GM18520 (cell line): ENCODE measurements at regions not wholly inside any gene's neighbourhood (a gene's known extent, or its start where the extent isn't known, plus 50 kb on each side); places are given as distances from the start of the nearest gene placed in this dataset.

Source experiments
- ATAC-seq: cut with Tn5 transposase; IDR thresholded peaks from one replicate; pipeline ENCODE4 v1.9.1; 2021; ENCODE audit not compliant: unreplicated experiment

DNA sequence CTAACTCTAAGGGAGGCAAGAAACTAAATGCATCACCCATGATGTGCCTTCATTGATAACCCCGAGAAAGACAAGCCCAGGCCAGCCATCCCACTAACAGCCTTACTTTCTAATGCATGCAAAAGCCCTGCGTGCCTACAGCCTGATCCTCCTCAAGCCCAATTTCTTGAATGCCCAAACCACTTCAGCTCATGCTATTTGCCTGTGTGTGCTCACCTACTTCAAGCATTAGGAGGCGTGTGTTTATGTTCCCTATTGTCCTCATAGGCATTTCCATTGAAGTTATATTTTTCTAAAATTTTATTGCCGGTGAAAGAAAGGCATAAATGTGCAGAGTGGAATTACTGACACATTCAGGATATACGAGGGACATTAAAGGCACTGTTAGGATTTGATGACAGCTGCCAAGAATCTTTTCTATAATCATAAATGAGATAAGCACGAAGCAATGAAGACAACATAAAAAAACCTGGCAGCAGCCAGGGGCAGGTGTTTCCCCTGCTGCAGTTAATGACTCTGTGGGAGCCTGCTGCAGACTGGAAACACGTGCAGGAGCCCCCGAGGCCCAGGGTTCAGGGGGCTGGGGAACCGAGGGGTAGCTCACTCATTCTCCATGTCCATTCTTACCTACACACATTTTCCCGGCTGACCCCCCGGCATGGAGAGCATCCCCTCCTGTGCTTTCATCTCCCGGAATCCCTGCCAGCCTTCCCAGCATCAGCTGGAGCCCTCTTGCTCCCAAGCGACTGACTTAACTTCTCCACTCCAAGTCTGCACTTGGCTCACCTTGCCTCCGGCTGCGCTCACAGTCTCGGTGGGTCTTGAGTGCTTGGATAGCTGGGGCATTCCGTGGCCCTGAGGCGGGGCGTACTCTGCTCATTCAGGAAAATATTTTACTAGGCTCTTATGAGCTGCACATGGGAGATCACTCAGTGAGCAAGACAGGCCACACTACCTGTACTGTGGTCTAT, 292.3 kb upstream of the SIX2 start:
- no peak for ATAC-seq

DNA sequence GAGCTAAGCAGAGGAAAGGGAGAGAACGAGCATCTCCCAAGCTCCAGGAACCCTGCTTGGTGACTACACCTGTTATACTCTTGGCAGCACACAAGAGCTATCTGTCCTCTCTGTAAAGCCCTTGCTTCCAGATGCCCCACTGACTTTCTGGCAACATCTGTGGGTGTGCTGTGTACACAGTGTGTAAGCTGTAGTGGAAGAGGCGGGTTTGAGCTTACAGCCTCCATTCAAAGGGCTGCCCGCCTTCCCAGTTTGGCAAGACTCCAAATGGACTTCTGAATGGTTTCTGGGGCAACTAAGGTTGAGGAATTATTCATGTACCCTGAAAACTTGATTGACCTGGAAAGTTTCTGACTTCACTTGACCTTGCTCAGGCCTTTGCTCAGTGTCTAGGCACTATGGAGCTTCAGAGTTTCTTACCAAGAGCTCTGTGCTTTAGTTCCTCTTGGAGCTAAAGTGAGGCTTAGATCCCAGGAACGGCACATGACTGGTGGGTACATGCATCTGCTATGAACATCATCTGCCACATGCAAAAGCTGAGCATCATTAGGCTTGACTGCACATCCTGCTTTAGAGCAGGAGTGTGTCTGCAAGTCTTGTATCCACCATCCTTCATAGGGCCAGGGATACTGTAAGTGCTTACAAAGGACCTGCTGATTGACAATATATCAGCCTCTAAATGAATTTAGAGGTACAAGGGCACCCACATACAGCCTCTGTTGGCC, 290.9 kb upstream of the SIX2 start:
- no peak for ATAC-seq

GRCh38 chr2:45299361-45299760, 290.1 kb upstream of the SIX2 start:
- ATAC-seq: no peak

DNA sequence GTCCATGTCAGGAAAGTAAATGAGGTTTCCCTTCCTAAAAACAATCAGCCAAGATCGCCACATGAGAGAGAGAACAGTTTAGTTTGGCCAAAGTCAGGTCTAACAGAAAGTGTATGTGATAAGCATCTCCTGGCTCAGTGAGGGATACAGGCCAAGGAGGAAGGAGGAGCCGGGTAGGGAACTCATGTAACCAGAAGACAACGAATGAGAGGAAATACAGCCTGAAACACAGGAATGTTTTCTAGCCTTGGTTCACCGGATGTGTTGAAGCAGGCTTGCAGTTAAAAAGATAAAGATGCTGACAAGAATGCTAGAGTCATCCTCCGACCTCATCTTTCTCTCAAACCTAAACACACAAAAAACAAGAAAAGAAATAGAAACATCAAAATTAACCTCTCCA, 283.9 kb upstream of the SIX2 start:
- ATAC-seq: no peak

DNA sequence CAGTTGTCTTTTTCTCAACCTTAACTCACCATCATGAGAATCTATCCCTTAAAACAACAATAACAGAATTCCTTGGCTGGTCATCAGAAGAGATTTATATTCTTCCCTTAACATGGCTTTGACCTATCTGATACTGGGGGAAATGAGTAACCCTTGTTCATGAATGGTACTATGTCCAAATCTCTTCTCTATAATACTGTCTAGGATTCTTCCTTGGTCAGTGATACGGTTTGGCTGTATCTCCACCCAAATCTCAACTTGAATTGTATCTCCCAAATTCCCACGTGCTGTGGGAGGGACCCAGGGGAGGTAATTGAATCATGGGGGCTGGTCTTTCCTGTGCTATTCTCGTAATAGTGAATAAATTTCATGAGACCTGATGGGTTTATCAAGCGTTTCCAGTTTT, 282.0 kb upstream of the SIX2 start:
- no peak for ATAC-seq

- ATAC-seq: no peak
These were observed 280.9 kb upstream of the SIX2 start for GRCh38 chr2:45289997-45290709.

DNA sequence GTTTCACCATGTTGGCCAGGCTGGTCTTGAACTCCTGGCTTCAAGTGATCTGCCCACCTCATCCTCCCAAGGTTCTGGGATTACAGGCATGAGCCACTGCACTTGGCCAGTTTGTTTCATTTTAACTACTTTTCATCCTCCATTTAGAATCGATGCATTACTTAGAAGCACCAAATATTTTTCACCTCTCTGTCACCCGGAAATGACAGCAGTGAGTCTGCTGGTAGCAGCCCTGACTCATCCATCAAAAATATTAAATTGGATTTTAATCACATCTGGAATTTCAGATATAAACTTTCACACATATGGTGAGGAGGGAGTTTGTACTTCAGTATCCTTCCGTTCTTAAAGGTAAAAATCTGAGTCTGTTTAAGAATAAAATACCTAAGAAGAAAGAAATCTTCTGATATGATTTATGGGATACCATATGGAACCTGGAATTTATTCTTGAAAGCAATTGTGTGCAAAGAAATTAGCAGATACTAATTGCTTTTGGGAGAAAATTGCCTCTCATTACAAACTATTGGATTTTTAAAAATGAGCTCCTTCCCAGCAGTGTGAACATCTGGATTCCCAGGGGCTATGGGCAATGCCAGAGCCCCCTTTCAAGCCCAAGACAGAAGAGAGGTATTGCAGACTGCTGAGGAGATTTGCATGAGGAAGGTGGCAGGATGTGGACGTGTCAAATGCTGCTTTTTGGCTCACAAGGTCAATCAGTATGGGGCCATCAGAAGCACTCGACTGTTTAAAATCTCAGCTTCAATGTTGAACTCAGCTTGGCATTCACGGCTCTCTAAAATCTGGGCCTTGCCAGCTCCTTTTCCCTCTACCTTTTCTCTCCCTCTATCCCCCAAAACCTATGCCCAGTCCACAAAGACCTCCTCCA, 279.5 kb upstream of the SIX2 start:
- no peak for ATAC-seq

DNA sequence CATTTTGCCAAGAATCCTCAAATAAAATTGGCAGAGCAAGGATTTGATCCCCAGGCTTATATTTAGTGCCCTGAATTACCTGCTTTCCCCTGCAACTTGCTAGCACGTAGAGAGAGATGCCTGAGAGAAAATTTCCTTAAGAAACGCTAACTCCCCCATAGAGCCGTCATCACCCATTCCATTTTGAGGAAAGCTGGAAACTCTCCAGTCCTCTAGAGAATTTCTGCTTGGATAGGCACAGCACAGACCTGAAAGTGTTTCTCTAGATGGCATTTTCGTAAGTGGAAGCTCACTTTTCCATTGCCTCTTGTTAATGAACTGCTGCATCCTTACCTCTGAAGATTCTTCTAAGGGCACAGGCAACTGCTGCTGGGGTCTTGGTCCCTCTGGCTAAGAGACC, 277.8 kb upstream of the SIX2 start:
- no peak for ATAC-seq

DNA sequence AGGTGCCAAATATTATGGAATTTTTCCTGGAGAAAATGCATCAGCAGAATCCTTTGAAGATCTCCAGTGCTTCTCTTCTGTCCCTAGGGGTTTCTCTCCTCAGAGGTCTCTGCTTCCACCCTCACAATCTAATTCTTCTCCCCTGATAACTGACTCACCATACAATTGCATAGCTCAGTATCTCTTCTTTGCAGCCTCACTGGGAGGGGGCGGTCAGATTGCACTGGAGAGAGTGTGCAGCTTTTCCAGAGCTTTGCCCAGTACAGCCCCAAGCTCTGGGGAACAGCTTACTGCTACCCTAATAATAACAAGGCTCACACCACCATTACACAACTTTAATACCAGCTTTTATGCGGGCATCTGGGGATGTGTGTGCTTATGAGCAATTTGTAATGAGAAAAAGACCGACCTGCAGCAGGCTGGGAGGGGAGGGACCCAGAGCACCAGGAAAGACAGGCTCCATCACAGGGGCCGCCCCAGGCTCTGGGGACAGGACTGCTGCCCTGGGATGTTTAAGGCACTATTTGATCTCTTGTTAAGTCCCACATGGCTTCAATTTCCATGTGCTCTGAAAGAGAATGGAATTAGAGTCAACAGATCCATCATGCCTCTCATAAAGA, 276.6 kb upstream of the SIX2 start:
- no peak for ATAC-seq

DNA sequence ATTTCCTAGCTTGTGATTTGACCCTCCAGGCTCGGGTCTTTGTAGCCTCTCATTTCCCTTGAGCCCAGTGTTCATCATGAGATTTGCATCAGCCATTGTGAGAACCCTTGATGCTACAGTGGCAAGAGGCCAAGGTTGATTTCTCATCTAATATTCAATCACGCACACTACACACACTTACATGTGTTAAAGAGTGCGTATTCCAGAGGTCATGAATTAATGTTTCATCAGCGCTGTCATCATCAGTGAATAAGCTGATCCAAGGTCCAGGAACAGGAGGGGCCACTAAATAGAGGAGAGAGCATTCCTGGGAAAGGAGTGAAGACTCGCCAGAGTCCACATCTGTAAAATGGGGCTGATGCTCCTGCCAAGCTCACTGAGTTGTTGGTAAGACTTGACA, 276.1 kb upstream of the SIX2 start:
- no peak for ATAC-seq

DNA sequence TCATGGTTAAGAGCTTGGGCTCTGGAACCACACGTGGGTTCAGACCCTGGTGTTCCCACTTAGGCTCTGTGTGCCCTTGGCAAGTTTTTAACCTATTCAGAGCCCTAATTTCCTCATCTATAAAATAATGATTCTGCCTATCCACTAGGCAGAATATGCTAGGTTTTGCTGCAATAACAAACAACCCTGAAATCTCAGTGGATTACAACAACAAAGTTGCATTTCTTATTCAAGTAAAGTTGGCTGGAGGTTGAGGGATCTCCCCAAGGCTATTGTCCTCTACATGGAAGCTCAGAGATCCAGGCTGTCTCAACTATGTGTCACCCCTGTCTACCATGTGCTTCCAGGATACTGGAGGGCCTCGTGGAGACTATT, 275.4 kb upstream of the SIX2 start:
- no peak for ATAC-seq

DNA sequence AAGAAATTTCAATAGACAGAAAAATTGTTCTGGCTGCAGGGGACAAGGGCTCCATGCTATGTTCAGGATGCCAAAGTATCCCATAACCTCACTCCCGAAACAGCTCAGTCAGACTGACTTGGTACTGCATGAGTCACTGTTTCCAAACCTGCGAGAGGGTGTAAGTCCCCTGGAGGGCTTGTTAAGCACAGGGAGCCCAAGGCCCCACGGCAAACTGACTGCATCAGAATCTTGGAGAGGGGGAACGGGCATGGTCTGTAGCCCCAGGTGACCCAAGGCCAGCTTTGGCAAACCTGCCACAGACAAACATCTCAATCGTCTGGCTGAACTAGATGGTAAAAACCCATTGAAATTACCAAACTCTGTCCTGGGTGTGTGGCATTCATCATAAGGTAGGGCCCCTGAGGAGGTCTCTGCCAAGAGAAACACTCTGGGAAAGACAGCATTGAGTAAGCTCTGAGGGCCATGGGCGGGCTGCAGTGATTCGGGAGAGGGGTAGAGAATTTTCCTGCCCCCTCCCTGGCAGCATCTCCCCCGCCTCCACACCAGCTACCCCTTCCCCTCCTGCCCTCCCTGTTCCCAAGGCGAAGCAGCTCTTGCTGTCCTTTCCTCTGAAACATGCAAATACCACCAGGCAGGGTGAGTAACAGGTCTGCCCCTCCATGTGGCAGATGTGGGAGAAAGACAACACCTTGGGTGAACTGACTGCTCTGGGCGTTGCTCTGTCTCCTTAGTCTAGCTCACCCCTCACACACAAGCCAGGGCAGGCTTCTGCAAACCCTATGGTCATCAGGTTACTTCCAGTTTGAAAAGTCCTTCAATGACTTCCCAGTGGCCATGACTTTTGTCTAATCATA, 274.7 kb upstream of the SIX2 start:
- no peak for ATAC-seq

- no peak for ATAC-seq
These were observed 273.4 kb upstream of the SIX2 start for GRCh38 chr2:45282646-45283045.

- ATAC-seq: no peak
These were observed 272.1 kb upstream of the SIX2 start for GRCh38 chr2:45281311-45281710.

GRCh38 chr2:45280794-45281193, 271.5 kb upstream of the SIX2 start:
- ATAC-seq: no peak

DNA sequence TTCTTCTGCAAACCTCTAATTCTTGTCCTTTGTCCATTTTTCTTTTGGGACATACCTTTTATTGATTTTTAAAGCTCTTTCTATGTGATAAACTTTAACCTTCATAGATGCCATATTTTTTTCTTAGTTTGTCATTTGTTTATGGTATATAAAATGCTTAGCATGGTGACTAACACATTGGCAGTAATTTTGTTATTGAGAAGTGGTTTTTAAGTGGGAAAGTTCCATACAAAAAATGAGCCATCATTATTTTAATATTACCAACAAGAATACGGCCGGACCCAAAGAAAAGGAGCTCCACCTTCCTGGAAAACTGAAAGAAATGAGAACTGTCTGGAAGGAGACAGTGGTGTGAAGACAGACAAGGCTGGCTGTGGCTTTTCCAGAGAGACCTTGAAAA, 270.1 kb upstream of the SIX2 start:
- no peak for ATAC-seq

GRCh38 chr2:45278365-45279078, 269.3 kb upstream of the SIX2 start:
- ATAC-seq: no peak

- no peak for ATAC-seq
These were observed 267.7 kb upstream of the SIX2 start for GRCh38 chr2:45276914-45277313.

DNA sequence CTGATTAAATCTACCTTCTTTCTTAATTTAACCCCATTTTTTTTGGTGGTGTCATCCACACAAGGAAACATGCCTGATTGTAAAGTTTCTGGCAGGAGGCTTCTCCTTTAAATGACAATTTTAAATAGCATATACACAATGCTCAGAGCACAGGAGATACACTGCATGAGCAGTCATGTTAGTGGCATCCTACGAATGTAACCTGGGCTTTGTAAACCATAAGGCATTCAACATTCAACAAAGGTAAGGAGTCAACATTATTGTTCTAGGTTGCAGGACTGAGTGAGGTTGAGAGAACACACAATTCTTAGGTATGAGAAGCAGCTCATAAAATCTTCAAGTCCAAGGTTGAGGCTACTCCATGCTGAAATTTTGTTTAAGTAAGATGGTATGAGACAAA, 266.6 kb upstream of the SIX2 start:
- no peak for ATAC-seq
